MM.1S (cell line): ENCODE measurements at regions not wholly inside any gene's neighbourhood (a gene's known extent, or its start where the extent isn't known, plus 50 kb on each side); places are given as distances from the start of the nearest gene placed in this dataset.

Experiments used
- DNase-seq: peaks from one replicate; pipeline ENCODE4 v3.0.0-alpha.2; 2015
- H2AFZ ChIP-seq: fragments of 300-600 bp; sonication (generic); 2 replicates; pipeline ENCODE4 v1.6.0; 2016; ENCODE audit warnings: antibody characterized with exemption, low read length
- H3F3A ChIP-seq: fragments of 300-600 bp; sonication (generic); 2 replicates; pipeline ENCODE4 v1.6.1; 2016; ENCODE audit warnings: mild to moderate bottlenecking, antibody characterized with exemption, low read length, moderate library complexity, mixed read lengths; ENCODE audit not compliant: insufficient read depth
- H3K27ac ChIP-seq: fragments of 300-600 bp; sonication (generic); 2 replicates; pipeline ENCODE4 v1.5.1; 2016; ENCODE audit warnings: mild to moderate bottlenecking, low read length
- H3K27me3 ChIP-seq: fragments of 300-600 bp; sonication (generic); replicated peaks from 2 replicates; pipeline ENCODE4 v1.6.0; 2016; ENCODE audit warnings: low read length; ENCODE audit not compliant: insufficient read depth
- H3K36me3 ChIP-seq: fragments of 300-600 bp; sonication (generic); replicated peaks from 2 replicates; pipeline ENCODE4 v1.6.1; 2016; ENCODE audit warnings: mild to moderate bottlenecking, low read length, mixed read lengths; ENCODE audit not compliant: insufficient read depth
- H3K4me1 ChIP-seq: fragments of 300-600 bp; sonication (generic); 2 replicates; pipeline ENCODE4 v1.6.1; 2016; ENCODE audit warnings: low read length, mixed read lengths
- H3K4me2 ChIP-seq: fragments of 300-600 bp; sonication (generic); 2 replicates; pipeline ENCODE4 v1.6.0; 2016; ENCODE audit warnings: low read depth, low read length
- H3K4me3 ChIP-seq: fragments of 300-600 bp; sonication (generic); 2 replicates; pipeline ENCODE4 v1.5.1; 2016; ENCODE audit warnings: low read length, mixed read lengths
- H3K79me2 ChIP-seq: fragments of 300-600 bp; sonication (generic); 2 replicates; pipeline ENCODE4 v1.6.1; 2016; ENCODE audit warnings: mixed run types, low read length, mixed read lengths
- H3K9ac ChIP-seq: fragments of 300-600 bp; sonication (generic); 2 replicates; pipeline ENCODE4 v1.6.1; 2016; ENCODE audit warnings: low read length, mixed read lengths
- H3K9me2 ChIP-seq: fragments of 300-600 bp; sonication (generic); replicated peaks from 2 replicates; pipeline ENCODE4 v1.6.1; 2016; ENCODE audit warnings: mild to moderate bottlenecking, low read length, mixed read lengths; ENCODE audit not compliant: insufficient read depth
- H3K9me3 ChIP-seq: fragments of 300-600 bp; sonication (generic); replicated peaks from 2 replicates; pipeline ENCODE4 v1.6.1; 2016; ENCODE audit warnings: mild to moderate bottlenecking, low read length, mixed read lengths; ENCODE audit not compliant: insufficient read depth
- H4K20me1 ChIP-seq: fragments of 300-600 bp; sonication (generic); 2 replicates; pipeline ENCODE4 v1.6.1; 2016; ENCODE audit warnings: mild to moderate bottlenecking, low read length, moderate library complexity, mixed read lengths; ENCODE audit not compliant: insufficient read depth
- CTCF ChIP-seq: fragments of 300-600 bp; sonication (generic); IDR thresholded peaks from 2 replicates; pipeline ENCODE4 v1.5.1; 2016; ENCODE audit warnings: antibody characterized with exemption, low read length, mixed read lengths
- EZH2 ChIP-seq: fragments of 300-600 bp; sonication (generic); optimal IDR thresholded peaks from 2 replicates; pipeline ENCODE3; 2017; ENCODE audit warnings: low read depth, mild to moderate bottlenecking, antibody characterized with exemption, low read length, mixed read lengths
- EZH2phosphoT487 ChIP-seq: fragments of 300-600 bp; sonication (generic); IDR thresholded peaks from 2 replicates; pipeline ENCODE4 v1.6.1; 2018; ENCODE audit warnings: antibody characterized with exemption, low read length

DNA sequence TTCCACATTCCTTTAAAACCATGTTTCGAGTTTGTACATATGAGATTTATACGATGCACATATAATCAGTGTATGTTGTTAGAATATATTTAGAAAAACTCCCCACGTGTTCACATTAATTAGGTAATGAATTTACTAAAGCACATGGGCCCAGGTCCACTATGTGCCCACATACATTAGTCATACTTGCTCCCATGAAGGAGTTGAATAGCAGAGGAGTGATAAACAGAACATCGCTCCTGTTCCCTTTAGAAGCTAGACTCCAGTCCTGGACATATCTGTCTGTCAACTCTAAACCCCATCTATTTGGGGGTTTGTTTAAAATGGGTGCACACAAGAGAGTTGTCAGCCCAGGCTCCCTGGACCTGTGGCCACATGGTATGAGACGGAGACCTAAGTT is 108.1 kb upstream of the TIAM2 start:
- H3K27me3 ChIP-seq, result no peaks in the 10 kb centered on the region
- no peak overlapping the region for H3K9ac ChIP-seq
- H4K20me1 ChIP-seq, result no peaks in the 10 kb centered on the region
- no peaks in the 10 kb centered on the region for H3K9me3 ChIP-seq
- no peaks in the 10 kb centered on the region for H3K79me2 ChIP-seq
- no peak for DNase-seq
- H3K4me2 ChIP-seq, result no peak overlapping the region
- no peaks in the 10 kb centered on the region for H3F3A ChIP-seq
- no peaks in the 10 kb centered on the region for H3K4me1 ChIP-seq
- H3K27ac ChIP-seq, result no peak overlapping the region
- H3K36me3 ChIP-seq, result no peaks in the 10 kb centered on the region
- no peak overlapping the region for H2AFZ ChIP-seq
- no peak overlapping the region for H3K4me3 ChIP-seq
- TF ChIP-seq EZH2phosphoT487 (no peak), EZH2 (no peak), CTCF (no peak)
- no peaks in the 10 kb centered on the region for H3K9me2 ChIP-seq

DNA sequence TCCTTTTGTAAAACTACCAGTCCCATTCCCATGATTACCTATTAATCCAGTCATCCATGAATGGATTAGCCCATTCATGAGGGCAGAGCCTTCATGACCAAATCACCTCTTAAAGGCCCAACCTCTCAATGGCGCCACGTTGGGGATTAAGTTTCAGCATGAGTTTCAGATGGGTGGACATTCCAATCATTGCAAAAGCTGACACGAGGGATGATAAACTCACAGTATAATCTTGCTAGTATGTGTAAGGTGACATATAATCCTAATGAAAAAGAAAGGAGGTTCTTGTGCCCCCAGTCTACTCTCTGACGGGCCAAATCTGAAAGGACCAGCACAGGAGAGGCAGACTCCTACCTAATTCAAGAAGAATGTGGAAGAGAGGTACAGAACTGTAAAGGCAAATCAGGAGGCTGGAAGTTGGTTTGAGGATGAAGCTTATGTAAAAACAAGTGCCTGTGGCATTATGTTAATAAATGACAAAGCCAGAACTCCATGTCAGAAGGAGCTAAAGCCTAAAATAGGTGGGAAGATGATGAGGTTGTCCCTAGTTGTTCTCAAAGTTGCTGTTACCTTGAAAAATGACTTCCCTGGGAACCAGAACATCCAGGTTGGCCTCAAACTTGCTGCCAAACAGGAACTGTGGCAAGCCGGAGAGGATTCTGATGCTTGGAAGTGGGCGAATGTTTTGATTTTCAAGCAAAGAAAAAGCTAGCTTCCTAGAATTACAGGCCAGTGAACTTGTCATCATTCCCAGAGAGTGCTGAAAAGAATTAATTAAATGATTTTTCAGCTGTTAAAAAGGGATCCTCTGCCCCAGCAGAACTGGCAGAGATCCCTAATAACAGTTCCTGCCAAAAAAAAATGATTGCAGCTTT is 106.5 kb upstream of the TIAM2 start:
- DNase-seq, result no peak
- Histone ChIP-seq H3K4me3 (no peak overlapping the region), H3K79me2 (no peaks in the 10 kb centered on the region), H2AFZ (no peak overlapping the region), H3K36me3 (no peaks in the 10 kb centered on the region), H3K27me3 (no peaks in the 10 kb centered on the region), H3K27ac (no peak overlapping the region), H3K9me3 (no peaks in the 10 kb centered on the region), H3K9ac (no peak overlapping the region), H4K20me1 (no peaks in the 10 kb centered on the region), H3F3A (no peaks in the 10 kb centered on the region), H3K9me2 (no peaks in the 10 kb centered on the region), H3K4me1 (no peaks in the 10 kb centered on the region), H3K4me2 (no peak overlapping the region)
- no peak for TF ChIP-seq CTCF
- TF ChIP-seq EZH2phosphoT487, result no peak
- no peak for TF ChIP-seq EZH2

GRCh38 chr6:154890874-154891273 is 104.2 kb upstream of the TIAM2 start:
- Histone ChIP-seq H3K27ac (no peak overlapping the region), H3K9ac (no peak overlapping the region)
- no peak for TF ChIP-seq CTCF
- no peak for TF ChIP-seq EZH2phosphoT487
- TF ChIP-seq EZH2, result no peak

More at GRCh38 chr6:154890874-154891273, 104.2 kb upstream of the TIAM2 start:
- no peaks in the 10 kb centered on the region for H3K9me3 ChIP-seq
- H3K4me3 ChIP-seq, result no peak overlapping the region
- no peaks in the 10 kb centered on the region for H3K9me2 ChIP-seq
- H3F3A ChIP-seq, result no peaks in the 10 kb centered on the region
- H2AFZ ChIP-seq, result no peak overlapping the region
- H3K27me3 ChIP-seq, result no peaks in the 10 kb centered on the region
- no peaks in the 10 kb centered on the region for H3K36me3 ChIP-seq
- no peaks in the 10 kb centered on the region for H3K79me2 ChIP-seq
- DNase-seq, result no peak
- no peak overlapping the region for H3K4me2 ChIP-seq
- H4K20me1 ChIP-seq, result no peaks in the 10 kb centered on the region
- no peaks in the 10 kb centered on the region for H3K4me1 ChIP-seq
